Fibroblast of skin of scalp (primary cell): ENCODE measurements at regions not wholly inside any gene's neighbourhood (a gene's known extent, or its start where the extent isn't known, plus 50 kb on each side); places are given as distances from the start of the nearest gene placed in this dataset.
"Not testable (repeated sequence)": the region's sequence is repeated elsewhere in the genome, so short reads cannot be mapped to it uniquely, and the experiment has no call there.

Experiments used
- DNase-seq: peaks from one replicate; pipeline ENCODE4 v3.0.0-alpha.2; 2013

DNA sequence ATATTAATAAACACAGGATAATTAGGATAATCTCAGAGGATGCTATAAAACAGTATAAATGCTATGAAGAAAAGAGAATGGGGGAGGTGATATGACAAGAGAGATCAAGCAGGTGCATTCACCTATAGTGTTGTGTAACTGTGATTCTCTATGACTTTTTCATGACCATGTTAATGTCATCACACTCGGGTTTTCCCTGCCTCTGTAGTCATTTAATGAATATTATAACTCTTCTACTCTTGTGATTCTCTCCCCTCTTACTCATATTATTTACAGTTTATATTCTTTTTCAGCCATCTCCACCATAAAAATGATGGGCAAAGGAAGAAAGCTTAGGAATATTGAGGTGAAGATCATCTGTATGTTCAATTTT, 106.9 kb upstream of the SGK1 start:
- DNase-seq: no peak

GRCh38 chr6:134424165-134424797, 106.4 kb upstream of the SGK1 start:
- DNase-seq: no peak

DNA sequence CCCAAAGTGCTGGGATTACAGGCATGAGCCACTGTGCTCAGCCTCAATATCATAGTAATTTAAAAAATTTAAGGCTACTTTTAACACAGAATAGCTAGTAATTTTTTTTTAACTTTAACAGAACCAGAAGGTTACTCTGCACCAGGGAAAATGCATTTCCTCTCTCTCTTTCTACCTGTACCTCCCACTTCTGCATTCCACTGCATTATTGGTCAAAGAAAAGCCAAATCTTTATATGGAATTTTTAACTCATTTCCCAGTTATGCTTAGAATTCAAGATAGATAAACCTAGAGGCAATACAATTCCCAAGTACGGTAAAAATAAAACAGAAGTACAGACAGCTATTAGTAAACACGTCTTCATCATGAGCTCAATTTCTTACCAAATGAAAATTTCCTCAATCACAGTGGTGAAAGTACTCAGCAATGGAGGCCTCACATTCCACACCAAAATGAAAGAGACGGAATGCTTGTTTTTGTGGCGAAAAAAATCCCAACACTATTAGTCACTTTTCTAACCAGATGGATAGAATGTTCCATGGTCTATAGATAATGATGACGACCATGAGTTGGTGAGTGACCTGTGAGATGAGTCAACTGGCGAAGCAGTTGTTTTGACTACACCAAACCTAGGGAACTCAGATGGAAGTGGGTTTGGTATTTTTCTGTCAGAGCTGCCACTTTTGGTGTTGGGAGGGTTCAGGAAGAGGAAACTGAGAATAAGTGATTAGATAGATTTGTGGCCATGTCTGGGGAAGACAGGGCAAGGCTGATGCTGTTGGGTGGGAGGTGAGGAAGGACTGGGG, 104.7 kb upstream of the SGK1 start:
- peak; percentile 99 for DNase-seq

DNA sequence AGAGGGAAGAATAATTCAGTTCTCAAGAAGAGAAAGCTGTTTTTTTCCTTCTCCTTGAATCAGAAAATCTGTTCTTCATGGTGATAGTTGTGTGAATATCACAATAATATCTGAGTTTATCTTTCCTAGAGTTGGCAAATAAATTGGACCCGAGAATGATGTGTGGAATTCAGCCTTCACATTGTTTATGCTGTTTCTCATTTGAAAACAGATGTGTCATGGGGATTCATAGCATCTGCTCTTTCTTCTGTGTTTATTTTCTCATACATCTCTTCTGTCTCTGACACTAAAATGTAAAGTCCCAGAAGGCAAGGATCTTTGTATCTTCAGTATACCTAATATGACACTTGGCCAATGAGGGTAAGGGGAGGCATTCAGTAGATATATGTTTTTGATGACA, 103.6 kb upstream of the SGK1 start:
- peak; percentile 73 for DNase-seq

GRCh38 chr6:134420614-134421181, 102.8 kb upstream of the SGK1 start:
- DNase-seq: peak; percentile 81

DNA sequence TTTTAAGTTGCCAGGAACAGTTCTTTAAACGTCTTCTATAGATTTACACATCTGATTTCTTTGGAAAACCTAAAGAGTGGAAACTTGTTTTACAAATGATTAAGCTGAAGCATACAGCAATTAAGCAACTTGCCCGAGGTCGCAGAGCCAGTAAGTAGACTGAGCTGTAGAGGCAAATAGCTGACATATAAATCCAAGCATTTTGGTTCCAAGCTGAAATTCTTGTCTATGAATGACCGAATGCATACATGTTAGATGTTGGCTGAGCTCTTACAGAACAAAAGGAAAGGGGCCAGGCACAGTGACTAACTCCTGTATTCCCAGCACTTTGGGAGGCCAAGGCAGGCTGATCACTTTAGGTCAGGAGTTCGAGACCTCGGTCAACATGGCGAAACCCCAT, 101.8 kb upstream of the SGK1 start:
- DNase-seq: peak; percentile 28

DNA sequence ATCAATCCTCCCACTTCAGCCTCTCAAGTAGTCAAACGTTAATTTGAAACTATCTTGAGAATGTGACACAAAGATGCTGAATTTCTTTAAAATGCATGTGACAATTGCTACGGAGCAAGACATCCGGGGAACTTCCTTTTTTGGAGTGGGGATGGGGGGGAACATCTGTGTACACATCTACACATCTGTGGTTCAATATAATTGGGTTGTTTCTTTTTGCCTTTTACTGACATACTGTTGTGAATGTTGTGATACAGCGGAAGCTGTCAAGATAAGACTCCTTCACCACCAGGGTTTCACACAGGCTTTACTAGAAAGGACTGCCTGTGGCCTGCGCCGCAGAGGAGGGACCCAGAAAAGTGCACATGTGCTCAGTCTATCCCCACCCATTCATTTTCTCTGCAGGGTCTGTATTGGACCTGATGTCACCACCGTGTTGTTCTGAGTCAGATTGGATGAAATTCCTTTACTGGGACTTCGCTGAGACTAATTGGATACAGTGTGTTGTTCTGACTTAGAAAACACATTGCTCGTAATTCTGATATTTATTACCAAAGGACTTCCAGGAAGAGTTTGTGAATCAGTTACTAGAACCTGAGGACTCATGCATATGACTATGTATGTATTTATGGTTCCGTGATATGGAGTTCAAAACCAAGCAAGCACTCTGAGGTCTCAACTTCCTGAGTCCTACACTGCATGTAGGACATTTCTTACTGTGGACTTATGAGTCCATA, 98.7 kb upstream of the SGK1 start:
- peak; percentile 92 for DNase-seq

DNA sequence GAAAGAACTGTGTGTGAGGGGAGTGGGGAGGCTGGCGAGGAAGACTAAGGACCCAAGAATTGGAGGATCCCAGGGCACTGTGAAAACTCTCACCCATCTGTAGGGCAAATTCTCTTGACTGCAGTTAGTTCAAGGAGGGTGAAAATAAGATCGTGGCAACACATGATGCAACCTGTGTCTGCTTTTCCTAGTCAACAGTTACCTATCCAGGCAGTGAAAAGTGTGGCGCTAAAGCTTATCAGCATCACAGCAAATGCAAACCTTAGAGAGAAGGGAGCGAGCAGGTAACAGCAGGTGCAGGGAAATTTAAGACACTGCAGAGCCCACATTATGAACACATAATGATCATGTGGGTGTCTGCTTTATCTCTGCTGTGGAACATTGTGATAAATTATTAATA, 97.7 kb upstream of the SGK1 start:
- DNase-seq: no peak

DNA sequence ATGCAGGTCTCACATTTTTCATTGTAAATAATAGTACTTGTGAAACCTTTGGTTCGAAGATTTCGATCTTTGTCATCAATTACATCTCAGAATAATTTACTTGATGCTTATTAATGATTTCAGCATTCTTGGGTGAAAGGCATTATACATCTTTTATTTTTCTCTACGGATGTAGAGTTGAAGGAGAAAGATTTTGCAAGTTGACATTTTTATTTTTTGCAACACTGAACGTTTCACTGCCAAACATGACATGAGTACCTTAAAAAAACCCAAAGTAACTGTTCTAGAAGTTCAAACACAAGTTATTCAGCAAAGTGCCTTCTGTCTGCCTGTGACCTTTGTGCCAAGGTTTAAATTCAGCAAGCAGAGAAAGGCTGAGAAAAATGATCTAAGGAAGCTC, 97.3 kb upstream of the SGK1 start:
- no peak for DNase-seq

GRCh38 chr6:134414793-134415192, 96.9 kb upstream of the SGK1 start:
- no peak for DNase-seq

- no peak for DNase-seq
Measured at GRCh38 chr6:134413241-134413643, 95.3 kb upstream of the SGK1 start.

- DNase-seq: no peak
Measured at GRCh38 chr6:134410541-134410940, 92.6 kb upstream of the SGK1 start.

DNA sequence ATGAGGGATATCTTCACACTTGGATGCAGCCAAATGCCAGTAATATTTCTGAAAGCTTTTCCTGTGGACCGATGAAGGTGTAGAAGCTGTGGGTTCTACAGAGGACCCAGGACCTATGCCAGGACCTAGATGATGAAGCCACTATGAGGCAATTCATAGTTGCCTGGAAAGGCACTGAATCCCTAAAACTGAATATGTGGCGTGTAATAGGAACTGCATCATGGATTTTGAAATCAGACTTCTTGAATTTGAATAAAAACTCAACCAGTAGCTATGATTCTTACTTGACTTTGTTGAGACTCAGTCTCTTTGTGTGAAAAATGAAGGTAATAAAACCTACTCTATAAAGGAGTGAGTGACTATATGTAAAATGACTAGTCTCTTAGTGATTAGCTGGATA, 89.9 kb upstream of the SGK1 start:
- DNase-seq: no peak

DNA sequence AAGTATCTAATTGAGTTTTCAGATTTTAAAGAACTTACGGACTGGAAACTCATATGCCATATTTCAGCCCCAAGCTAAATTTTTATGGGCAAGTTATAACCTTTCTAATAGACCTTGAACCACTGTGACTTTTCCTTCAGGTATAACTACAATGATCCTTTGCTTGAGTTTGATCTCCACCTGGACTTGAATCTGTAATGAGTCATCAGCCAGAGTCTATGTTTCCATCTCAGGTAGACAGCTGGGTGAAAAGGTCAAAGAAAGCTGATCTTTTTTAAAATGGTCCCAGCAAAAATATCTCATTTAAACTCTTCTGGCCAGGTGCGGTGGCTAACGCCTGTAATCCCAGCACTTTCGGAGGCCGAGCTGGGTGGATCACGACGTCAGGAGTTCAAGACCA, 88.4 kb upstream of the SGK1 start:
- DNase-seq: no peak

DNA sequence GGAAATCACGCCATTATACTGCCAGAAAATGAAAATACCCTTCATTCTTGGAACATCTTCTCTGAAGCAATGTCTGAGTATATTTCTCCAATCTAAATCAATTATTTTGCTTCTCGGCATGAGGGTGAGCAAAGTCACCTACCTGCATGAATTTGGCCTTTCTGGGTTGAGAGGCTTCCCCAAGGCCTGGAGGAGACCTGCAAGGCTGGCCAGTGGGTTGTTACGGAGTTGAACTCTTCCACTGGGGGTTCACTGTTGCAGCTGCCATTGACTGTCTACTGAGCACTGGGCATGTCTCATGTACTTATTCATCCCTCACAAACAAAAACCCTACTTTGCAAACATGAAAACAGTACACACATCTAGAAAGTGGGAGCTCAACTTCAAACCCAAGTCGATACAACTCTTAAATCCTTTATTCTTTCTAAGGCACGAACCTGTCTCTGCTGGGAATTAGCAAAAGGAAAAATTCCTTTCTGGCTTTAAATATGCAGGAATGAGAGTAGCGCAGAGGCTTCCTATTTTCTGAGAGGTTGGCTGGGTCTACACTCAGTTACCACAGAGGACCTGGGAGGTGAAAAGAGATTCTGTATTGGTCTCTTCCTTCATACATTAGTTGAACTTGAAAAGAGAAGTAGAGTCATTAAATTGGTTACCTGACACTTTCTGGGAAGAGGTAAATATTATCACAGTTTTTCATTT, 87.6 kb upstream of the SGK1 start:
- DNase-seq: no peak

- DNase-seq: not testable (repeated sequence)
Measured at GRCh38 chr6:134403312-134403711, 85.4 kb upstream of the SGK1 start.

- DNase-seq: no peak
Measured at GRCh38 chr6:134402372-134402984, 84.6 kb upstream of the SGK1 start.

GRCh38 chr6:134400941-134401340, 83.0 kb upstream of the SGK1 start:
- no peak for DNase-seq

DNA sequence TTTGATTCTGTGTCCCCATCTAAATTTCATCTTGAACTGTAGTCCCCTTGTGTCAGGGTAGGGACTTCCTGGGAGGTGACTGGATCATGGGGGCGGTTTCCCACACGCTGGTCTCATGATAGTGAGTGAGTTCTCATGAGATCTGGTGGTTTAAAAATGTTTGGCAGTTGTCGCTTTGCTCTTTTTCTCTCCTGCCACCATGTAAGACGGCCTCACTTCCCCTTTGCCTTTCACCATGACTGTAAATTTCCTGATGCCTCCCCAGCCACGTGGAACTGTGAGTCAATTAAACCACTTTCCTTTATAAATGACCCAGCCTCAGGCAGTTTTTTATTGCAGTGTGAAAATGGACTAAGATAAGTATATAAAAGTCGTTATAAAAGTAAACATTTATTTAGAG, 80.5 kb upstream of the SGK1 start:
- DNase-seq: no peak

GRCh38 chr6:134397676-134398075, 79.8 kb upstream of the SGK1 start:
- no peak for DNase-seq

DNA sequence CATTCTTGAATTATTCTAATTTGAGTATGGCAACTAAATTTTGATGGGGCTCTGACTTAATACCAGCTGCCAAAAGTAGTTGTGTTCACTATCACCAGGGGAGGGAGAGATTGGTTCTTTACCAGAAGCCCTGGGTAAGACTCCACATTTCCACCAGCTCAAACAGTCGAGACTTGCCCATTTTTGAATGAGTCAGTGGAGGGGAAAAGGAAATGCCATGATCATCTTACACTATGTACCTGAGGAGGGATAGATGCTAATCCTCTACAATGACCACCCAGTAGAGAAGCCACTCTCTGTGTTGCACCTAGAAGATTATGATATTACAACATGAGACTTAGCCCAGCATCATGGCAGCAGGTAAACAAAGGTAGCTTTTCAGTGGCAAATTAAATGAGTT, 77.0 kb upstream of the SGK1 start:
- no peak for DNase-seq

GRCh38 chr6:134394208-134394607, 76.3 kb upstream of the SGK1 start:
- no peak for DNase-seq
